ENCODE measurements at regions not wholly inside any gene's neighbourhood (a gene's known extent, or its start where the extent isn't known, plus 50 kb on each side); places are given as distances from the start of the nearest gene placed in this dataset.

GRCh38 chr10:114767986-114768821 lies 53.4 kb upstream of the FHIP2A start:
- no peaks in the 10 kb centered on the region for H3K36me3 ChIP-seq (ENCODE audit: control insufficient read depth in 1 of 2, insufficient read depth in 2 of 2, low read length in 2 of 2)
- no peak overlapping the region for H3K27ac ChIP-seq (ENCODE audit: low read depth, low read length)
- H2BK120ac ChIP-seq (ENCODE audit: insufficient read depth, low read length, poor library complexity): no peak overlapping the region
- no peak overlapping the region for H3K23ac ChIP-seq (ENCODE audit: low read length)
- WGBS (ENCODE audit: extremely low coverage, insufficient coverage, insufficient read length): no CpG with 5 or more reads among the region's 85 CpGs
- peaks cover 16% of the 10 kb centered on the region for H3K27me3 ChIP-seq (ENCODE audit: insufficient read depth, low read length)
- H2AFZ ChIP-seq (ENCODE audit: insufficient read depth, low read length, poor library complexity): no peak overlapping the region
- no peak overlapping the region for H2BK5ac ChIP-seq (ENCODE audit: low read depth, low read length, poor library complexity)
- H3K79me1 ChIP-seq (ENCODE audit: low read length): no peaks in the 10 kb centered on the region
- DNase-seq: peak in 1 of 2 donors; percentile 38
- H2BK12ac ChIP-seq (ENCODE audit: low read length): no peak overlapping the region
- no peaks in the 10 kb centered on the region for H3K79me2 ChIP-seq (ENCODE audit: control insufficient read depth, insufficient read depth, low read length, poor library complexity)
- no peak overlapping the region for H3K9ac ChIP-seq (ENCODE audit: low read length)
- no peak overlapping the region for H2AK5ac ChIP-seq (ENCODE audit: low read length)
- H3K9me3 ChIP-seq (ENCODE audit: insufficient read depth, low read depth, low read length): no peaks in the 10 kb centered on the region
- no peak overlapping the region for H4K12ac ChIP-seq (ENCODE audit: low read depth, low read length)
- peak overlapping the region; percentile 81 for H3K4me2 ChIP-seq (ENCODE audit: low read length)
- no peaks in the 10 kb centered on the region for H3K4me1 ChIP-seq (ENCODE audit: control insufficient read depth in 1 of 2, insufficient read depth in 2 of 2, low read length in 2 of 2)
- H3K14ac ChIP-seq (ENCODE audit: low read length): no peak overlapping the region
- H3K4me3 ChIP-seq (ENCODE audit: low read depth, low read length): peak overlapping the region; percentile 66
- no peak overlapping the region for H3K4ac ChIP-seq (ENCODE audit: low read depth, low read length)
- H3K18ac ChIP-seq (ENCODE audit: low read length): no peak overlapping the region
- no peak overlapping the region for H4K8ac ChIP-seq (ENCODE audit: low read depth, low read length)
- H4K91ac ChIP-seq (ENCODE audit: low read depth, low read length): no peak overlapping the region

DNA sequence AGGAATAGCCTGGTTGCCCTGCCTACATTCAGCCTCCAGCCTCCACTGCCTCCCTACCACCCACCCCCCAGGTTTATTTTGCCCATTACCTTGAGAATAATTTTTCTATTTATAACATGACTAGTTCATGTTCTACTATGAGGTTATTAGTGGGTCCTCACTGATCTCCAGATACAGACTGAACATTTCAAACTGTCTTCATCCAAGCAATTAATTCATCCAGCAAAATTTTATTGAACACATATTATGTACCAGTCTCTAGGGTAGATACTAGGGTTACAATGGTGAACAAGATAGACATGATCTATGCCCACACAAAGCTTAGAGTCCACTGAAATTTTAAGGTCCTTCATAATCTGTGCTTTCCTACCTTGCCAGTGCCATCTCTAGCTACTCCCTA lies 51.6 kb upstream of the FHIP2A start:
- Histone ChIP-seq H3K4me3 (ENCODE audit: low read depth, low read length) (no peak overlapping the region), H3K18ac (ENCODE audit: low read length) (no peak overlapping the region), H3K27me3 (ENCODE audit: insufficient read depth, low read length) (peaks cover 16% of the 10 kb centered on the region), H3K79me1 (ENCODE audit: low read length) (no peaks in the 10 kb centered on the region), H3K23ac (ENCODE audit: low read length) (no peak overlapping the region), H3K4ac (ENCODE audit: low read depth, low read length) (no peak overlapping the region), H4K8ac (ENCODE audit: low read depth, low read length) (no peak overlapping the region), H2BK12ac (ENCODE audit: low read length) (no peak overlapping the region), H3K36me3 (ENCODE audit: control insufficient read depth in 1 of 2, insufficient read depth in 2 of 2, low read length in 2 of 2) (no peaks in the 10 kb centered on the region), H4K12ac (ENCODE audit: low read depth, low read length) (no peak overlapping the region), H2AFZ (ENCODE audit: insufficient read depth, low read length, poor library complexity) (no peak overlapping the region), H3K14ac (ENCODE audit: low read length) (no peak overlapping the region), H2BK120ac (ENCODE audit: insufficient read depth, low read length, poor library complexity) (no peak overlapping the region), H2AK5ac (ENCODE audit: low read length) (no peak overlapping the region), H3K27ac (ENCODE audit: low read depth, low read length) (no peak overlapping the region), H3K4me2 (ENCODE audit: low read length) (no peak overlapping the region), H4K91ac (ENCODE audit: low read depth, low read length) (no peak overlapping the region), H2BK5ac (ENCODE audit: low read depth, low read length, poor library complexity) (no peak overlapping the region), H3K4me1 (ENCODE audit: control insufficient read depth in 1 of 2, insufficient read depth in 2 of 2, low read length in 2 of 2) (no peaks in the 10 kb centered on the region), H3K9ac (ENCODE audit: low read length) (no peak overlapping the region), H3K79me2 (ENCODE audit: control insufficient read depth, insufficient read depth, low read length, poor library complexity) (no peaks in the 10 kb centered on the region), H3K9me3 (ENCODE audit: insufficient read depth, low read depth, low read length) (no peaks in the 10 kb centered on the region)
- DNase-seq: no peak

GRCh38 chr10:114771157-114771556 lies 50.4 kb upstream of the FHIP2A start:
- Histone ChIP-seq H3K36me3 (ENCODE audit: control insufficient read depth in 1 of 2, insufficient read depth in 2 of 2, low read length in 2 of 2) (no peaks in the 10 kb centered on the region), H4K91ac (ENCODE audit: low read depth, low read length) (no peak overlapping the region), H3K4ac (ENCODE audit: low read depth, low read length) (no peak overlapping the region), H3K18ac (ENCODE audit: low read length) (no peak overlapping the region), H3K9me3 (ENCODE audit: insufficient read depth, low read depth, low read length) (no peaks in the 10 kb centered on the region), H2BK5ac (ENCODE audit: low read depth, low read length, poor library complexity) (no peak overlapping the region), H3K4me1 (ENCODE audit: control insufficient read depth in 1 of 2, insufficient read depth in 2 of 2, low read length in 2 of 2) (no peaks in the 10 kb centered on the region), H3K9ac (ENCODE audit: low read length) (no peak overlapping the region), H3K23ac (ENCODE audit: low read length) (no peak overlapping the region), H3K4me3 (ENCODE audit: low read depth, low read length) (no peak overlapping the region), H2BK12ac (ENCODE audit: low read length) (no peak overlapping the region), H2AFZ (ENCODE audit: insufficient read depth, low read length, poor library complexity) (no peak overlapping the region), H3K14ac (ENCODE audit: low read length) (no peak overlapping the region), H3K27ac (ENCODE audit: low read depth, low read length) (no peak overlapping the region), H2BK120ac (ENCODE audit: insufficient read depth, low read length, poor library complexity) (no peak overlapping the region), H4K12ac (ENCODE audit: low read depth, low read length) (no peak overlapping the region), H3K79me1 (ENCODE audit: low read length) (no peaks in the 10 kb centered on the region), H3K4me2 (ENCODE audit: low read length) (no peak overlapping the region), H3K79me2 (ENCODE audit: control insufficient read depth, insufficient read depth, low read length, poor library complexity) (no peaks in the 10 kb centered on the region), H4K8ac (ENCODE audit: low read depth, low read length) (no peak overlapping the region), H2AK5ac (ENCODE audit: low read length) (no peak overlapping the region), H3K27me3 (ENCODE audit: insufficient read depth, low read length) (peaks cover 16% of the 10 kb centered on the region)
- no peak for DNase-seq
- no CpG with 5 or more reads among the region's 1 CpG for WGBS (ENCODE audit: extremely low coverage, insufficient coverage, insufficient read length)

DNA sequence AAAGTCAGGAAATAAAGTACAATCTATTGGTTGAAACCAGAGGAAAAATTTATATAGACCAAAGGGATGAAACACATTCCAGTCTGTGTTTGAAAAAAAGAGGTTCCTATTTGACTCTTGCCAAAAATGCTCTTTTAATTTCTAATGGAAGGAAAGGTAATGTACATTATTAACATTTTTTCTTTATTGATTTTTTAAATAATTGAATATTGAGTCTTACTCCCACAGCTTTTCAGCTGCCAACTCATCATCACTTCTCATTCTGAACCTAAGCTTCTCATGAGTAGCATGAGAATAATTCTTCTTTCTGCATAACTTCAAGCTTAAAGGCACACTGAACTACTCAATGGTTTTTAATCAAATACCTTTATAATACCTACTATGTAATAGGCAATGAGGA lies 49.8 kb upstream of the FHIP2A start:
- no peak overlapping the region for H3K27ac ChIP-seq (ENCODE audit: low read depth, low read length)
- H3K4me1 ChIP-seq (ENCODE audit: control insufficient read depth in 1 of 2, insufficient read depth in 2 of 2, low read length in 2 of 2): no peaks in the 10 kb centered on the region
- H3K18ac ChIP-seq (ENCODE audit: low read length): no peak overlapping the region
- DNase-seq: no peak
- H2BK12ac ChIP-seq (ENCODE audit: low read length): no peak overlapping the region
- H4K91ac ChIP-seq (ENCODE audit: low read depth, low read length): no peak overlapping the region
- no peak overlapping the region for H4K8ac ChIP-seq (ENCODE audit: low read depth, low read length)
- no peaks in the 10 kb centered on the region for H3K79me2 ChIP-seq (ENCODE audit: control insufficient read depth, insufficient read depth, low read length, poor library complexity)
- no peak overlapping the region for H3K23ac ChIP-seq (ENCODE audit: low read length)
- no peak overlapping the region for H2BK5ac ChIP-seq (ENCODE audit: low read depth, low read length, poor library complexity)
- no peak overlapping the region for H3K4me3 ChIP-seq (ENCODE audit: low read depth, low read length)
- no peak overlapping the region for H4K12ac ChIP-seq (ENCODE audit: low read depth, low read length)
- no peak overlapping the region for H3K9ac ChIP-seq (ENCODE audit: low read length)
- H3K27me3 ChIP-seq (ENCODE audit: insufficient read depth, low read length): peaks cover 12% of the 10 kb centered on the region
- H2BK120ac ChIP-seq (ENCODE audit: insufficient read depth, low read length, poor library complexity): no peak overlapping the region
- H2AK5ac ChIP-seq (ENCODE audit: low read length): no peak overlapping the region
- H3K4me2 ChIP-seq (ENCODE audit: low read length): no peak overlapping the region
- no peak overlapping the region for H2AFZ ChIP-seq (ENCODE audit: insufficient read depth, low read length, poor library complexity)
- H3K79me1 ChIP-seq (ENCODE audit: low read length): no peaks in the 10 kb centered on the region
- H3K14ac ChIP-seq (ENCODE audit: low read length): no peak overlapping the region
- no peaks in the 10 kb centered on the region for H3K36me3 ChIP-seq (ENCODE audit: control insufficient read depth in 1 of 2, insufficient read depth in 2 of 2, low read length in 2 of 2)
- no peak overlapping the region for H3K4ac ChIP-seq (ENCODE audit: low read depth, low read length)
- H3K9me3 ChIP-seq (ENCODE audit: insufficient read depth, low read depth, low read length): no peaks in the 10 kb centered on the region

Data from trophoblast cell (in vitro differentiated cells and primary cell).